HG03378 (cell line): ENCODE measurements at regions not wholly inside any gene's neighbourhood (a gene's known extent, or its start where the extent isn't known, plus 50 kb on each side); places are given as distances from the start of the nearest gene placed in this dataset.
A peak's percentile ranks its signal among the peaks of the same experiment; 100 is the strongest.
"Not testable (repeated sequence)": the region's sequence is repeated elsewhere in the genome, so short reads cannot be mapped to it uniquely, and the experiment has no call there.

Experiments
- ATAC-seq: cut with Tn5 transposase; IDR thresholded peaks from one replicate; pipeline ENCODE4 v1.9.1; 2021; ENCODE audit warnings: mild to moderate bottlenecking, moderate library complexity; ENCODE audit not compliant: unreplicated experiment

DNA sequence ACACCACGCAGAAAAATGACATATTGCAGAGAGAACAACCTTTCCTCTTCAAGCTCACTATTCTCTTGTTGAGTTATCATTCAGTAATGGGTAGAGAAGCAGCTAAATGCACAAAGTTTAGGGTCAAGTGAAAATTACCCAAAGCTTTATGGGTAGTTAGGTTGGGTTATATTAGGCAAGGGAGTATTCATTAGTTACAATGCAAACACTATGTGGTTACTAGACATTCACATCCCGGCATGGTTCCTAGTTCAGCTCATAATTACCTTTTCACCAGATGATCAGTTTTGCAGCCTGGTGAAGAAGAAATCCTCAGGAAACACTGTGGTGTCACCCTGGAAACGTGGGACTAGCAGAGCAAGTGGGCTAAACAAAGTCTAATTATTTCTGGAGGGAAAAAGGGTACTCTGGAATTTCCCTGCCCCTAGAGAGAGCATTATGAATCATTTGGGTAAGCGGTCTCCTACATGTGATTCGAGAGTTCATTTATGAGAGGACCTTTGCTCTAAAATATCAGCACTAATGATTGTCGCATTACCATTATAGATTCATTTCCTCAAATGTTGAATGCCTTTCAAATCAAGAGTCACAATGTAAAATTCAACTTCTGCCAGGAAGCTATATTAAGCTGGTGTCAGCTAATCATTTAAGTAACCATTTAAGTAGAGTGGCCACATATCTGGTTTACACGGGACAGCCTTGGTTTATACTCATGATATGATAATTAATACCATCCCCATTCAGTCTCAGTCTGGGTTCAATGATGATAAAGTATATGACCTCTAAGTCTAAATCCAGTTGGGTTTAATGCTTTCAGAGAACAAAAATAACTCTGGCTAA is 1208.0 kb downstream of the DIAPH3 start:
- ATAC-seq: peak; percentile 56

DNA sequence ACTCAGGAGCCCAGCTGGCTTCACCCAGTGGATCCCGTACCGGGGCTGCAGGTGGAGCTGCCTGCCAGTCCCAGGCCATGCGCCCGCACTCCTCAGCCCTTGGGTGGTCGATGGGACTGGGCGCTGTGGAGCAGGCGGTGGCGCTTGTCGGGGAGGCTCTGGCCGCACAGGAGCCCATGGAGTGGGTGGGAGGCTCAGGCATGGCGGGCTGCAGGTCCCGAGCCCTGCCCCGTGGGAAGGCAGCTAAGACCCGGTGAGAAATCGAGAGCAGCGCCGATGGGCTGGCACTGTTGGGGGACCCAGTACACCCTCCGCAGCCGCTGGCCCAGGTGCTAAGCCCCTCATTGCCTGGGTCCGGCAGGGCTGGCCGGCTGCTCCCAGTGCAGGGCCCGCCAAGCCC is 1205.6 kb downstream of the DIAPH3 start:
- ATAC-seq: not testable (repeated sequence)

DNA sequence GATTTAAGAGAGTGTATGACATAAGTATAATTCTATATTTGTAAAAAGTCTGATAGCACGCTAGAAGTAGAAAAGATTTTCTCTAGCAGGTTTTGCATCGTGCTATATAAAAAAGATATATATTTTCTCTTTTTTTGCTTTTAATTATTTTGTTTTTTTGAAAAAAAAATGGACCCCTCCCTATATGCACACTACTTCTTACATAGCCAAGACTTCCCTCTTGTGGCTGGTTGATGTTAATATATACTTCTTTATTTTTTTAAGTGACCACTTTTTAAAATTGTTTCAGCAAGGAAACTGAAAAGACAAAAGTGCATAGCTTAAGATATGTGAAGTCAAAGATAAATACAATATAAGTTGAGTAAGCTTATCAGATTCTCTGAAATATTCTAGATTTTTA is 1202.8 kb downstream of the DIAPH3 start:
- ATAC-seq: no peak

DNA sequence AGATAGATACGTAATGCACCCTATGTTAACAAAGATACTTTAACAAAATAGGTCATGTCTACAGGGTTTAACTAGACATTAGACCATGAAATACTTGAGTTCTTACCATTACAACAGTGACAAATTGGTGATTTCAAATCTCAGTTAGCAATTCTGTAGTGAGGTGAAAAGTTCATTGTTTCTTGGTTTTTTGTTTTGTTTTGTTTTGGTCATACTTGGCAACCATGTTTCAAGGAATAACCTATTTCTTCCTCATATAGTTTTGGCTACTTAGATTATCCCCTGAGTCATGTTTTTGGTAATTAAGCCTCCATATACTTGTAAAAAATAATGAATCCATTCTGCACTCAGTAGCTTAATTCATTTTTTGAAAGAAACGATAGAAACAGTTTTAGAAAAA is 1200.4 kb downstream of the DIAPH3 start:
- ATAC-seq: no peak

DNA sequence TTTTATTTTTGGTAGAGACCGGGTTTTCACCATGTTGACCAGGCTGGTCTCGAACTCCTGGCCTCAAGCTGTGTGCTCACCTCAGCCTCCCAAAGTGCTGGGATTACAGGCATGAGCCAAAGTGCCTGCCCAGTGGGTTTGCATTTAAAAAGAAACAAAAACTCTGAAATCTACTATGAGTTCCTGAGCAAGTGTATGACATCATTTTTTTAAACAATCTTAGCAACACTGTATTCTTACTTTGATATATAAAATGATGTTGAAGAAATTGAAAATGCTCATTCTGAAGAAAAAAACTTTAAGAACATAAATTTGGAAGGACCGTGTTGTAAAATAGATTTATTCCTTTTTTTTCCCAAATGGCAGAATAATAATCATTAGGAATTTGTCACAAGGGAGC is 1199.7 kb downstream of the DIAPH3 start:
- ATAC-seq: no peak

DNA sequence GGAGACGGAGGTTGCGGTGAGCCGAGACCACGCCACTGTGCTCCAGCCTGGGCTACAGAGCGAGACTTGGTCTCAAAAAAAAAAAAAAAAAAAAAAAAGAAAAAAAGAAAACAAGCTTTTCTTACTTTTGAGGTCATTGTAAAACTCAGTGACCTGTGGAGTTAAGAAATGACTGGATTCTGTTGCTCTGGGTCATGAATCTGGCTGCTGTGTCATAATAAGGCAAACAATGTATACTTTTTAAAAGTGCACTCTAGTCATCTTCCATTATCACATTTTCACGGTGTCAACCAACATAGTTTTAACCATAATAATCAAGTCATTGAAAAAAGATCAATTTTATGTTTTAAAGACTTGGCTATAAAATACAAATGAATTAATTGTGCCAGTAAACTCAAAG is 1186.6 kb downstream of the DIAPH3 start:
- no peak for ATAC-seq

DNA sequence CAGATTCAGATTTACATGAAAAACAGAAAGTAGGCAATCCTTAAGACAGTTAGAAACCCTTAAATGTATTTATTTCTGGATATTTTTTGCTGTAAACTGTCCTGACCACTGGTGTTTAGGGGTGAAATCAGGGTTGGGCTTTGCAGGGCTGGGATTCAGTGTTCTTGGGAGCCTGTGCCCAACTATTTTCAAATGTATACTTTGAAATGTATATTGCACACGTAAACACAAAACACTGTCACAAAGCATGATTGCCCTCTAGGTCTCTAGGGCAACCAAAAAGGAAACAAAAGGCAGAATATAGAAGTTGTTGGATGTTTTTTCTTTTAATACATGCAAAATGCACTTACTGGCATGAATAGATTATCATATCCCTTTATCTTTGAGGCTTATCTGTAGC is 1185.4 kb downstream of the DIAPH3 start:
- no peak for ATAC-seq

DNA sequence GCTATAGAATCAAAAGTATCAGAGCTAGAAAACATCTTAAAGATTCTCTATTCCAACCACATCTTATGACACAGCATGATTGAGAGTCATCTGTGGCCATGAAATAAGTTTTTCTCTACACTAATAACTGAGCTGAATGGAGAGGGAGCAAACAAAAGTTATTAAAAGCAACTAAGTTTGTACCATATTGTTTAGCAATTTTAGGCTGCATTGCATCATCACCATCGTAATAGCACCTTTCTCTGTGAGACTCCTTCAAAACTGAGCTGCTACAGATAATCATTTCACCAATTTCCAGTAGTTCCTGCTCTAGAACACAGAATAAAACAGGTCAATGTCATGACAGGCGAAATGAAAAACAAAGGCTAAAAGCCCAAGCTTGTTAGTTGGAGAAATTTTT is 1183.9 kb downstream of the DIAPH3 start:
- ATAC-seq: no peak

DNA sequence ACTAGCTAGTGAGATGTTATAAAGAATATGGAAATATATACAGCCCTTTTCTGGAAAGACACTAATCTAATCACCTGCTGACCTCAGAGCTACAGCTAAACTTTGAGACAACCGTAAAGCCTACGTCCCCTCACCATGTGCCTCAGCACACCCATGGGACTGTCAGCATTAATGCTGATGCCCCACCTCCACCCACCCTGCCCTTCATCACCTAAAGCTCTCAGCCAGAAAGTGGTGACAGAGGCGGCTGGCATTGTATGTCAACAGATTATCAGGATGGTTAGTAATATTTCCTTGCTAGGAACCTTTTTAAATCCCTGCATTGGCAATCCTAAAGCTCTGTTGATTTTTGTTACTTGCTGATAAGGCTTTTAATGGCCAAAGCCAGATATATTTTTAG is 1177.9 kb downstream of the DIAPH3 start:
- no peak for ATAC-seq

DNA sequence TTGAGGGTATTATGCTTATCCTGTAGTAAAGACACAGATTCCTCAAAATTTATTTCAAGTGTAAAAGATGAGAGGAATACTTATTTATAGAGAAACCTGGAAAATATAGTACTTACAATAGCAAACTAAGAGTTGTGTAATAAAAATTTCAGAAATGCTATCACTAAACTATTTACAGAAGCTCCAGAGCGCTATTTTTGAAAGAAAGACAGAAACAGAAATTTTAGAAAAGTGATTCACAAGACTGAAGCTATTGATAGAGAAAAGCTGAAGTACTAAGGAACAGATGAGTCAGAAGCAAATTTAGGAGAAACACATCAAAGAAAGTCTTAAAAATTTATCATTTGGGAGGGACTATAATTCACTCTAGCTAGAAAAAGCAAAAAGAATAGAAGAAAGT is 1174.2 kb downstream of the DIAPH3 start:
- ATAC-seq: no peak

DNA sequence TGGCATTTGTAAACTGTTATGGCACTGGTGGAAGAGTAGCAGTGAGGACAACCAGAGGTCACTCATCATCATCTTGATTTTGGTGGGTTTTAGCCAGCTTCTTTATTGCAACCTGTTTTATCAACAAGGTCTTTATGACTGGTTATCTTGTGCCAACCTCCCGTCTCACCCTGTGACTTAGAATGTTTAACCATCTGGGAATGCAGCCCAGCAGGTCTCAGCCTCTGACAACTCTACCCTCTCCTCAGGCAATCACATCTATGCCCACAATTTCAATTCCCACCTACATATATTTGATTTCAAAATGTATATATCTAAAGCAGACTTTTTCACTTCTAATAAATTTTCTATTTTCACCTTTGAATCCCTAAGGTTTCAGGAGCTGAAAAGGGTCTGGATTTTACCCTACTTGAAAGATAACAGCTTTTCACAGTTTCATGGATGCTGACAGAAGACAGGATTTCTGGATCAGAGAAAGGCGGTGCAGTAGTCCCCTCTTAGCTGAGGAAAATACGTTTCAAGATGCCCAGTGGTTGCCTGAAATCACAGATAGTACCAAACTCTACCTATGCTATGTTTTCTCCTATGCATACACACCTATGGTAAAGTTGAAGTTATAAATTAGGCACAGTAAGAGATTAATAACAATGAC is 1171.8 kb downstream of the DIAPH3 start:
- no peak for ATAC-seq

DNA sequence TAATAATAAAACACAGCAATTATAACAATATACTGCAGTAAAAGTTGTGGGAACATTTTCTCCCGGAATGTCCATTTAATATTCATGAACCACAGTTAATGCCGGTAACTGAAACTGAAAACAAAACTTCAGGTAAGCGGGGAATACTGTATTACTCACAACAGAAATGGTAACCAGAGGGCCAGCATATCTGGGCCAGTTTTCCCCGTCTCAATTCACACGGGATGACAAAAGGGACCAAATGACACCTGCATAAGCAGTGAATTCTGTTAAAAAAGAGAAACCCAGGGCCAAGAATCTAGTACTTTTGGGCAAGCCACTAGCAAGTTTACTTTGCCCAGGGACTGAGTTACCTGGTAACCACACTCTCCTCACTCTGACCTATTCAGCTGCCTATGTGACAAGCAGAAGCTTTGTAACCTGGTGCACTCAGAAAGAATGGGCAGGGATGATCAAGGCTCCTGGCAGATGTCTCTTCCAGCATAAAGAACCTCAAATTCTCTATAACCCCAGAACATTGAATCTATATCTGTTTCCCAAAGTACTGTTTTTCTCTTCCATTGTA is 1171.2 kb downstream of the DIAPH3 start:
- ATAC-seq: no peak

DNA sequence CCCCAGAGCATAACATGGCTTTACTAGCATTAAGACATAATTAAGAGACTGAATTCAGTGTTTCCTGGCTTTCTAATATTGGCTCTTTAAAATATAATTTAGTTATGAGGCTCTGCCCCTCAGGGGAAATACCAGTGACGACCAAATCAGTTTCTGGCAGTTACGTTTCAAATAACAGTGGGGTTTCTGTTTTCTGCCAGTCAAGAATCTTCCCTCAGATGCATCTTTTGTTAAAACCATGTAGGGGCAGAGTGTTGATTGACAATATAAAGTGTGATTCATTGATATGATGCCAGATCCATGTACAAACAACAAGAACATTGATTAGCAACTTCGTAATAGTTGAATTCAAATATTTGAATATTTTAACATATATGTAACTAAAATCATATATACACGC is 1169.7 kb downstream of the DIAPH3 start:
- ATAC-seq: no peak

DNA sequence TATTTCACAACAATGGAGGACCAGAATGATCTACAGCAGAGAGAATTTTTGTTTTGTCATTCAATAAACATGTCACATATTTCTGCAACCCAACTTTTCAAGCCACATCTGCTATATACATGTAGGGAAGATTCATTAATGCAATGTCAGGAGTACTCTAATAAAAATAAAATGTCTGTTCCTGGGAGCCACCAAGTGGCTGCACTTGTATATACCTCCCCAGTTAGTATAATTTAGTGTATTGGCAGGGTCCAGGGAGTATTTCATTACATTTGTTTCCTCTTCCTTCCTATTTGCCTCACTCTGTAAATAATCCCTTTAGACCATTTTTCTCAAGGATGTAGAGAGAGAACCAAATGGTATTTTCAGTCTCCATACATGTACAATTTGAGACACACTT is 1169.0 kb downstream of the DIAPH3 start:
- ATAC-seq: no peak

DNA sequence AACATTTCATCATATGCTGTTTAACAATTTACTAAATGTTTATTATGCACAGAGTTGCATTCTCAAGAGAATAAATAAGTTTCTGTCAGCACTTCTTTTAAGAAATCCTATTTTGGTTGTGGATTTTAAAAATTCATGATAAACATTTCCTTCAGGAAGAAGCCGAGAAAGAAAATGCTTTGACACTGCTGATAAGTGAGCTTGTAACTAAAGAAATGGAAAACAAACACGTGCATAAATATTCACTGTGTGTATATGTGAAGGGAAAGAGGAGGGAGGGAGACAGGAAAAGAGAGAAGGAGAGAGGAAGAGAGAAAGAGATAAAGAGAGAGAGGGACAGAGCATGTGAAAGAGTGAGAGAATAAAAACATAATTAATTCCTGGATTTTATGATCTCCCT is 1165.0 kb downstream of the DIAPH3 start:
- ATAC-seq: no peak

DNA sequence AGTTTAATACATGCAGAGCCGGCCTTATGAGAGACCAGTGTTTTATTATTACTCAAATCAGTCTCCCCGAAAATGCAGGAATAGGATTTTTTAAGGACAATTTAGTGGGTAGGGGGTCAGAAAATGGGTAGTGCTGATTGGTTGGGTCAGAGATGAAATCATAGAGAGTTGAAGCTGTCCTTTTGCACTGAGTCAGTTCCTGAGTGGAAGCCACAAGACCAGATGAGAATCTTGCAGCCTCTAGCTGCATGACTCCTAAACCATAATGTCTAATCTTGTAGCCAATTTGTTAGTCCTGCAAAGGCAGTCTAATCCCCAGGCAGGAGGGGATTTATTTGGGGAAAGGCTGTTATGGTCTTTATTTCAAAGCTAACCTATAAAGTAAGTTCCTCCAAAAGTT is 1163.9 kb downstream of the DIAPH3 start:
- ATAC-seq: no peak

DNA sequence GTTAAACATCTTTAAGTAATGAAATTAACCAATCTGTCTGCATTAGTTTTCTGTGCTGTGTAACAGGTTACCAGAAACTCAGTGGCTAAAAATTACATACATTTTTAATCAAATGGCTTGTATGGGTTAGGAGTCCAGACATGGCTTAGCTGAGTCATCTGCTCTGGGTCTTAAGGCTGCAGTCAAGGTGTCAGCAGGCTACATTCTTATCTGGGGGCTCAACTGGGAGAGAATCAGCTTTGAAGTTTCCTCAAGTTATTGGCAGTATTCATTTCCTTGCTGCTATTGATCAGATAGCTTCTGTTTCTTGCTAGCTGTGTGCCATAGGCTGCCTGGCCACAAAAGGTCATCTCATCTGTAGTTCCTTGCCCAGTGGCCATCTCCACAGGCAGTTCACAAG is 1163.0 kb downstream of the DIAPH3 start:
- no peak for ATAC-seq

DNA sequence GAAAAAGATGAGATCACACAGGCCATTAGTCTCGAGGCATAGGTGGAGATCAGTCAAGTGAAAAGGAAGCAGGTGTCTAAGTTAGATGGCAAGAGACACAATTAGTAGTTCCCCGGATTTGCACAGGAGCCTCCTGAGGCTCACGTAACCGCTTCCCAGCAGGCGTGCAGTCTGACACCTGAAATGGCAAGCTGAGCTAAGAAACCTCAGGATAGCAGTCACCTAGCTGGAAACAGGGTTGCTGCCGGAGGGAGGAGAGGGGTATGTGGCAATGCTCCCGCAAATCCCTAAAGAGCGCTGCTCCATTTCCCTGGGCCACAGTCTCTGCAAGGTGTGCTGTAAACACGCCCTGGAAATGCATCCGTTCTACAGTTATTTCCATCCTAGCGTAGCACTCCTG is 1151.0 kb downstream of the DIAPH3 start:
- ATAC-seq: no peak

DNA sequence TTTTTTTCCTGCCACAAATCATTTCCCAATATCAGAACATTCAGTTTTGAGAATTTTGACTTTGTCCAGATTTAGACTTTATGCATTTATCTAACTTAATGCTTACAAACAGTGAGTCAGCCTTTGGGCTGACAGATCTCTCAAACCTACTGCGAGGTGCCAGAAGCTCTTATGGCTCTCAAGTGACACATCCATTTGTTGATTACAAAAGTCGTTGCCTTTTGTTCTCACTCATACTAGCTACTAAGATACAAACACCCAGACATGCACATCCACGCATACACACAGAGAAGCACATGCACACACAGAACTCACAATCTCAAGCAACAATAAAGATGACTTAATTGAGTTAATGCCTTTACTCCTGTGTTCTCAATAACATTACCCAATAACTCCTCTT is 1147.5 kb downstream of the DIAPH3 start:
- no peak for ATAC-seq

DNA sequence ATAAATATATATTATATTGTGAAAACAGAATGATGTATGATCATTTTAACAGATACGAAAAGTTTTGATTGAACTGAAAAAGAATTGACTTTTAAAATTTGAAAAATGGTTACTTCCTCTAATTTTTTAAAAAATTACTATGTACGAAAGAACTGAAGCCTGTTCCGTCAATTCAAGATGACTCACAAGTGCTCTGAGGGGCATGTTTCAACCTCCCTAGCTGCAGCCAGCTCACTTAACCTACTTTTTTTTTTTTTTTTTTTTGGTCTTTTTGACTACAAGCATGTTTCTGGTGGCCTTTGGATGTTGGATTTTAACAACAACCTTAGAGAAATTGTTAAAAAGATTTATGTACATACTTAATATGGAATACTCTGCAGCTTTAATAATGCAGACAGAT is 1139.3 kb downstream of the DIAPH3 start:
- ATAC-seq: no peak

DNA sequence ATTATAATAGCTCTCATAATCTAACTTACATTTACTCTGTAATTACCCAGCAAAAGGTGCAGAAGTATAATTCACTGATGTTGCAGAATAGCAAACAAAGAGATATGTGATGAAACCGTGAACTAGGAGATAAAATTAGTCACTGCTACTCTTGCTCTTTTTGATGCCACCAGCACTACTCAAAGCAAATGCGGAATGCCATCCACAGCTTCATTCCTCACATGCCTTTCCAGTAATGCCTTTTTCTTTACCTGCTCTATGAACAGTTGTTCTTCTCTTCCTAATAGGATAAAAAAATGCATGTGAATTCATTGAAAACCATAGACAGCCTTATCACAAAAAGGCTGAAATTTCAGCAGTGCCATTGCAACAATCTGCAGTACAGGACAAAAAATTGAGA is 1129.5 kb downstream of the DIAPH3 start:
- no peak for ATAC-seq

DNA sequence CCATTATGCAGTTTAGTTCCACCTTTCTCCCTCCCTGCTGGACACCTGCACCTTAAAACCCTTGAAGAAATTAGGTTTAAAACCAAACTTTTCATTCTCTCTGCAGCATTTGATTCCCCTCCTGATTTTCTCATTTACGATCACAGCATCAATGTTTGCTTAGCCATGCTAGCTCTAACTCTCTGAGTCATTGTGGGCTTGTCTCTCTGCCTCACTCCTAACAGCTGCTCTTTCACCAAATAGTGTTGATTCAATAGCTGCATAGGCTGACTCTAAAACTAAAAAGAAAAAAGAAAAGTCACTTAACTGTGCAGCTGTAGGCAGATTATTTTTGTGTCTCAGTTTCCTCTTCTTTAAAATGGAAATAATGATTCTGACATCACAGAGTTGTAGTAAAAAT is 1124.9 kb downstream of the DIAPH3 start:
- no peak for ATAC-seq
